ENCODE measurements at regions not wholly inside any gene's neighbourhood (a gene's known extent, or its start where the extent isn't known, plus 50 kb on each side); places are given as distances from the start of the nearest gene placed in this dataset.

- Histone ChIP-seq H3K27me3 (no peaks in the 10 kb centered on the region), H3K4me3 (peak overlapping the region in 1 of 4 donors; percentile 52), H3K9me3 (replicated peaks in 1 of 3) (no peaks in the 10 kb centered on the region), H3K27ac (peak overlapping the region; percentile 35 to 76 (median 59)), H3K4me1 (replicated peaks in 1 of 2) (peaks cover 11 to 16% of the 10 kb centered on the region in 2 donors), H3K36me3 (replicated peaks in 1 of 2) (no peaks in the 10 kb centered on the region)
- intact Hi-C loops (cut with DNase I): no loop called here
- peak in 6 of 7 donors; percentile 29 to 58 (median 40) for DNase-seq
- WGBS, 4 donors: 23 to 35% (median 28%) methylated on average over 5 of the region's 5 CpGs
- TF ChIP-seq POLR2A (IDR thresholded peaks at IDR 0.05) (no peak), CTCF (IDR thresholded peaks at IDR 0.05) (no peak)
Observed at GRCh38 chr1:215005078-215005477, 77.5 kb upstream of the KCNK2 start.

GRCh38 chr1:215005656-215006345 is 76.7 kb upstream of the KCNK2 start:
- Histone ChIP-seq H3K9me3 (replicated peaks in 1 of 3) (no peaks in the 10 kb centered on the region), H3K4me1 (replicated peaks in 1 of 2) (peaks cover 11 to 16% of the 10 kb centered on the region in 2 donors), H3K27ac (peak overlapping the region; percentile 35 to 76 (median 59)), H3K27me3 (no peaks in the 10 kb centered on the region), H3K36me3 (replicated peaks in 1 of 2) (no peaks in the 10 kb centered on the region), H3K4me3 (peak overlapping the region in 2 of 4 donors; percentile 29 to 52)
- DNase-seq: no peak
- 29 to 38% (median 37%) methylated on average over 9 of the region's 9 CpGs for WGBS, 4 donors
- TF ChIP-seq CTCF (IDR thresholded peaks at IDR 0.05): no peak
- peak in 1 of 2 donors; percentile 20 for TF ChIP-seq POLR2A (IDR thresholded peaks at IDR 0.05)
- intact Hi-C loops (cut with DNase I): no loop called here

DNA sequence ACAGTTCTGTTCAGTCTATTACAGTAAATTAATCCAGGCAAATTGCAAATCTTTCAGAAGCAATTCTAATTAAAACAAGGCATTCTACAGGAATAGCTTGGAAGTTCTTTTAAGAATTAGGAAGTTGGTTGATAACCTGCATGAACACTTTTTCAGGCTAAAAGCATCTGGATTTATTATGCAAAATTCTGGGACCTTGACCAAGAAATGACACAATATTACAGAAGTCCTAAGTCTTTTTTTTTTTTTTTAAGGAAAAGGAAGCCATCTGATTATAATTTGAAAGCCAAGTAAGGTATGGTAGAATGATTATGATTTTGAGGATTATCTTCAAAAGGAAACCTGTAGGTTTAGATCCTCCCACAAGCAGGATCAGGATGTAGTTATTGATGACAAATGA is 74.7 kb upstream of the KCNK2 start:
- intact Hi-C loops (cut with DNase I): no loop called here
- Histone ChIP-seq H3K36me3 (replicated peaks in 1 of 2) (no peaks in the 10 kb centered on the region), H3K4me1 (replicated peaks in 1 of 2) (peaks cover 11 to 22% of the 10 kb centered on the region in 2 donors), H3K27me3 (no peaks in the 10 kb centered on the region), H3K27ac (peak overlapping the region in 1 of 5 donors; percentile 23), H3K4me3 (peak overlapping the region in 1 of 4 donors; percentile 35), H3K9me3 (replicated peaks in 1 of 3) (no peaks in the 10 kb centered on the region)
- DNase-seq: no peak
- TF ChIP-seq CTCF (IDR thresholded peaks at IDR 0.05) (no peak), POLR2A (IDR thresholded peaks at IDR 0.05) (no peak)

GRCh38 chr1:215018555-215018954 is 64.0 kb upstream of the KCNK2 start:
- intact Hi-C loops (cut with DNase I): no loop called here

More at GRCh38 chr1:215018555-215018954, 64.0 kb upstream of the KCNK2 start:
- H3K4me3 ChIP-seq: no peak overlapping the region
- no peak overlapping the region for H3K27ac ChIP-seq
- H3K9me3 ChIP-seq (replicated peaks in 1 of 3): no peaks in the 10 kb centered on the region
- H3K36me3 ChIP-seq (replicated peaks in 1 of 2): no peaks in the 10 kb centered on the region
- H3K4me1 ChIP-seq (replicated peaks in 1 of 2): peaks cover 13% of the 10 kb centered on the region in 2 donors
- no peak for DNase-seq
- no peaks in the 10 kb centered on the region for H3K27me3 ChIP-seq
- TF ChIP-seq POLR2A (IDR thresholded peaks at IDR 0.05): no peak
- no peak for TF ChIP-seq CTCF (IDR thresholded peaks at IDR 0.05)
- WGBS, 4 donors: 69 to 77% (median 73%) methylated on average over 3 of the region's 3 CpGs

Data from adrenal gland (tissue), 9 donors.